GM19395 (cell line): ENCODE measurements at regions not wholly inside any gene's neighbourhood (a gene's known extent, or its start where the extent isn't known, plus 50 kb on each side); places are given as distances from the start of the nearest gene placed in this dataset.

Source experiments
- ATAC-seq: cut with Tn5 transposase; IDR thresholded peaks from one replicate; pipeline ENCODE4 v1.9.1; 2021; ENCODE audit warnings: mild to moderate bottlenecking, moderate library complexity; ENCODE audit not compliant: unreplicated experiment

- no peak for ATAC-seq
Measured at GRCh38 chr15:38072007-38072347, 137.5 kb downstream of the TMCO5A start.

- ATAC-seq = peak; percentile 70
Measured at GRCh38 chr15:38072348-38073177, 138.1 kb downstream of the TMCO5A start.

GRCh38 chr15:38073178-38073946, 138.9 kb downstream of the TMCO5A start:
- ATAC-seq = no peak

GRCh38 chr15:38074029-38074428, 139.6 kb downstream of the TMCO5A start:
- no peak for ATAC-seq

- ATAC-seq = no peak
Measured at GRCh38 chr15:38075466-38075865, 141.0 kb downstream of the TMCO5A start.

- ATAC-seq = no peak
Measured at GRCh38 chr15:38076786-38077185, 142.3 kb downstream of the TMCO5A start.

GRCh38 chr15:38079236-38079635, 144.8 kb downstream of the TMCO5A start:
- ATAC-seq = no peak

- ATAC-seq = no peak
Measured at GRCh38 chr15:38080651-38081275, 146.3 kb downstream of the TMCO5A start.

GRCh38 chr15:38084289-38084688, 149.8 kb downstream of the TMCO5A start:
- ATAC-seq = peak; percentile 76

GRCh38 chr15:38085114-38085513, 150.7 kb downstream of the TMCO5A start:
- peak; percentile 76 for ATAC-seq

GRCh38 chr15:38085931-38086568, 151.6 kb downstream of the TMCO5A start:
- peak; percentile 58 for ATAC-seq

GRCh38 chr15:38086611-38087010, 152.2 kb downstream of the TMCO5A start:
- ATAC-seq = no peak

GRCh38 chr15:38088971-38089370, 154.5 kb downstream of the TMCO5A start:
- no peak for ATAC-seq

GRCh38 chr15:38090223-38090622, 155.8 kb downstream of the TMCO5A start:
- ATAC-seq = no peak

GRCh38 chr15:38090678-38091077, 156.2 kb downstream of the TMCO5A start:
- no peak for ATAC-seq

GRCh38 chr15:38091078-38091645, 156.7 kb downstream of the TMCO5A start:
- ATAC-seq = no peak

GRCh38 chr15:38093931-38094330, 158.7 kb upstream of the SPRED1 start:
- ATAC-seq = no peak

GRCh38 chr15:38102972-38103371, 149.7 kb upstream of the SPRED1 start:
- ATAC-seq = no peak

GRCh38 chr15:38103564-38103963, 149.1 kb upstream of the SPRED1 start:
- no peak for ATAC-seq

- ATAC-seq = no peak
Measured at GRCh38 chr15:38111070-38111469, 141.6 kb upstream of the SPRED1 start.

- ATAC-seq = no peak
Measured at GRCh38 chr15:38112406-38112805, 140.2 kb upstream of the SPRED1 start.
